H1 (cell line): ENCODE measurements at regions not wholly inside any gene's neighbourhood (a gene's known extent, or its start where the extent isn't known, plus 50 kb on each side); places are given as distances from the start of the nearest gene placed in this dataset.

Source experiments
- CTCF ChIA-PET: fragments of 300-600 bp; sonication (Branson Sonifier 250); formaldehyde crosslinking; loops from one replicate; lab custom pipeline; 2021; ENCODE audit not compliant: partially characterized antibody; lab: Charles Lee
- POLR2A ChIA-PET: fragments of 300-600 bp; sonication (Branson Sonifier 250); formaldehyde crosslinking; loops from one replicate; lab custom pipeline; 2021; ENCODE audit warnings: inconsistent platforms; ENCODE audit not compliant: partially characterized antibody; lab: Charles Lee
- DNase-seq, 2 experiments: peaks; one replicate each; pipeline versions ENCODE4 v3.0.0 to v3.0.0-alpha.2; 2010 to 2022; ENCODE audit warnings: low spot score in 2 of 2, low read depth in 1 of 2, mixed read lengths in 1 of 2
- FAIRE-seq: peaks from 2 replicates; lab custom pipeline; 2011; peaks lifted over from hg19 to GRCh38; lab: Jason Lieb, UNC
- H2AFZ ChIP-seq: 2 replicates; pipeline ENCODE4 v1.8.1; 2012; ENCODE audit warnings: low read length, inconsistent platforms
- H2AK5ac ChIP-seq: 2 replicates; pipeline ENCODE4 v1.6.1; 2013; ENCODE audit warnings: low read depth, low read length
- H2BK120ac ChIP-seq: replicated peaks from 2 replicates; pipeline ENCODE3; 2013; ENCODE audit warnings: low read depth, low read length, inconsistent platforms
- H2BK12ac ChIP-seq: 2 replicates; pipeline ENCODE4 v1.6.1; 2013; ENCODE audit warnings: low read depth, low read length
- H2BK15ac ChIP-seq: 2 replicates; pipeline ENCODE4 v1.6.1; 2013; ENCODE audit warnings: low read length
- H2BK20ac ChIP-seq: 2 replicates; pipeline ENCODE4 v1.6.1; 2013; ENCODE audit warnings: low read length
- H2BK5ac ChIP-seq: 2 replicates; pipeline ENCODE4 v1.6.1; 2013; ENCODE audit warnings: low read depth, low read length
- H3K14ac ChIP-seq: 2 replicates; pipeline ENCODE4 v1.6.1; 2013; ENCODE audit warnings: inconsistent platforms; ENCODE audit not compliant: insufficient read length
- H3K18ac ChIP-seq: 2 replicates; pipeline ENCODE4 v1.6.1; 2013; ENCODE audit warnings: low read length; ENCODE audit errors: extremely low read depth
- H3K23ac ChIP-seq: 2 replicates; pipeline ENCODE4 v1.6.1; 2013; ENCODE audit warnings: inconsistent platforms; ENCODE audit not compliant: insufficient read length
- H3K23me2 ChIP-seq: 2 replicates; pipeline ENCODE4 v1.6.1; 2013; ENCODE audit warnings: low read depth, low read length
- H3K27ac ChIP-seq: 2 replicates; pipeline ENCODE4 v1.6.1; 2011; ENCODE audit warnings: low read depth, low read length, inconsistent platforms
- H3K27me3 ChIP-seq, 4 experiments: replicated peaks in 1 of 4; 1 replicate in 1 of 4; 2 replicates in 3 of 4; pipeline versions ENCODE4 v1.6.1 to v1.8.1; 2011 to 2013; ENCODE audit warnings: low read length in 3 of 4, mild to moderate bottlenecking in 3 of 4, inconsistent platforms in 2 of 4, mixed read lengths in 2 of 4, moderate library complexity in 1 of 4; ENCODE audit not compliant: control insufficient read depth in 3 of 4, insufficient read depth in 3 of 4; ENCODE audit errors: extremely low read depth in 1 of 4
- H3K36me3 ChIP-seq, 4 experiments: 2 replicates each; pipeline versions ENCODE4 v1.6.1 to v1.8.1; 2011 to 2013; ENCODE audit warnings: mild to moderate bottlenecking in 4 of 4, low read length in 3 of 4, moderate library complexity in 2 of 4, control low read depth in 1 of 4, inconsistent platforms in 1 of 4; ENCODE audit not compliant: insufficient read depth in 4 of 4, control insufficient read depth in 2 of 4
- H3K4ac ChIP-seq: replicated peaks from 2 replicates; pipeline ENCODE3; 2013; ENCODE audit warnings: low read length, low read depth, mixed read lengths, inconsistent platforms; ENCODE audit not compliant: insufficient read length
- H3K4me1 ChIP-seq, 4 experiments: replicated peaks in 1 of 4; 1 replicate in 1 of 4; 2 replicates in 3 of 4; pipeline versions ENCODE4 v1.6.1 to v1.8.1; 2011 to 2013; ENCODE audit warnings: low read length in 3 of 4, inconsistent platforms in 2 of 4, mixed read lengths in 1 of 4; ENCODE audit not compliant: insufficient read depth in 4 of 4, control insufficient read depth in 3 of 4
- H3K4me2 ChIP-seq, 2 experiments: 2 replicates each; pipeline versions ENCODE4 v1.6.1 to v1.8.1; 2011 to 2013; ENCODE audit warnings: low read depth in 2 of 2, low read length in 2 of 2, control low read depth in 1 of 2, inconsistent platforms in 1 of 2, mild to moderate bottlenecking in 1 of 2; ENCODE audit not compliant: insufficient read depth in 1 of 2
- H3K4me3 ChIP-seq, 4 experiments: fragments of 200-600, 300-600 bp in 1 of 4; sonication (generic), shearing (Covaris generic), sonication (Bioruptor Twin) in 1 of 4; 2 replicates each; pipeline versions ENCODE4 v1.5.1 to v1.8.1; 2011 to 2016; ENCODE audit warnings: low read length in 4 of 4, low read depth in 3 of 4, control low read depth in 2 of 4, inconsistent platforms in 2 of 4, mild to moderate bottlenecking in 2 of 4, mixed read lengths in 1 of 4, moderate library complexity in 1 of 4; ENCODE audit not compliant: insufficient read depth in 2 of 4; ENCODE audit errors: extremely low read depth in 1 of 4
- H3K56ac ChIP-seq: replicated peaks from 2 replicates; pipeline ENCODE3; 2013; ENCODE audit warnings: low read depth, mild to moderate bottlenecking, mixed read lengths, low read length, inconsistent platforms; ENCODE audit not compliant: insufficient read length
- H3K79me1 ChIP-seq: 2 replicates; pipeline ENCODE4 v1.6.1; 2013; ENCODE audit warnings: low read depth, low read length, control low read depth
- H3K79me2 ChIP-seq, 2 experiments: 2 replicates each; pipeline versions ENCODE4 v1.6.1 to v1.8.1; 2012 to 2013; ENCODE audit warnings: low read length in 2 of 2, mild to moderate bottlenecking in 2 of 2, inconsistent platforms in 1 of 2; ENCODE audit not compliant: insufficient read depth in 2 of 2, control insufficient read depth in 1 of 2
- H3K9ac ChIP-seq, 4 experiments: replicated peaks in 1 of 4; 1 replicate in 1 of 4; 2 replicates in 3 of 4; pipeline versions ENCODE4 v1.6.1 to v1.8.1; 2011 to 2013; ENCODE audit warnings: low read depth in 3 of 4, low read length in 3 of 4, control low read depth in 2 of 4, mild to moderate bottlenecking in 2 of 4, moderate library complexity in 2 of 4, inconsistent platforms in 1 of 4; ENCODE audit errors: extremely low read depth in 1 of 4
- H3K9me3 ChIP-seq, 2 experiments: 2 replicates each; pipeline versions ENCODE4 v1.6.1 to v1.8.1; 2012 to 2013; ENCODE audit warnings: mild to moderate bottlenecking in 2 of 2, moderate library complexity in 2 of 2, control low read depth in 1 of 2, inconsistent platforms in 1 of 2, low read depth in 1 of 2, low read length in 1 of 2, mixed read lengths in 1 of 2; ENCODE audit not compliant: insufficient read depth in 2 of 2
- H4K20me1 ChIP-seq, 2 experiments: replicated peaks in 1 of 2; 2 replicates each; pipeline versions ENCODE3 to v1.8.1; 2011 to 2013; ENCODE audit warnings: inconsistent platforms in 2 of 2, low read length in 2 of 2, mild to moderate bottlenecking in 1 of 2; ENCODE audit not compliant: insufficient read depth in 2 of 2, control insufficient read depth in 1 of 2
- H4K5ac ChIP-seq: 2 replicates; pipeline ENCODE4 v1.6.1; 2013; ENCODE audit warnings: low read length, low read depth, mixed read lengths, inconsistent platforms; ENCODE audit not compliant: insufficient read length
- H4K8ac ChIP-seq: 2 replicates; pipeline ENCODE4 v1.8.0; 2013; ENCODE audit warnings: mild to moderate bottlenecking, moderate library complexity, low read length, inconsistent platforms; ENCODE audit not compliant: insufficient read depth; ENCODE audit errors: extremely low read depth
- H4K91ac ChIP-seq: replicated peaks from 2 replicates; pipeline ENCODE3; 2013; ENCODE audit warnings: low read length, mixed read lengths, inconsistent platforms; ENCODE audit not compliant: insufficient read length
- ATF2 ChIP-seq: IDR thresholded peaks from 2 replicates; pipeline ENCODE4 v1.6.1; 2012; ENCODE audit warnings: low read length, inconsistent platforms
- CREB1 ChIP-seq: IDR thresholded peaks from 2 replicates; pipeline ENCODE4 v1.6.1; 2012; ENCODE audit warnings: inconsistent platforms
- EP300 ChIP-seq, 2 experiments: IDR thresholded peaks; 1 replicate in 1 of 2; 2 replicates in 1 of 2; pipeline ENCODE4 v1.6.1; 2011 to 2012; ENCODE audit warnings: low read depth in 2 of 2, low read length in 2 of 2, mild to moderate bottlenecking in 2 of 2, borderline replicate concordance in 1 of 2, inconsistent platforms in 1 of 2, moderate library complexity in 1 of 2
- MAX ChIP-seq: IDR thresholded peaks from 2 replicates; pipeline ENCODE4 v1.6.1; 2012; ENCODE audit warnings: inconsistent platforms
- TCF12 ChIP-seq: IDR thresholded peaks from 2 replicates; pipeline ENCODE4 v1.6.1; 2011; ENCODE audit warnings: low read depth, mild to moderate bottlenecking, low read length

GRCh38 chr18:64707052-64707451, 558.2 kb upstream of the LINC00305 start:
- Histone ChIP-seq H4K20me1 (no peaks in the 10 kb centered on the region), H3K9ac (no peak overlapping the region), H3K23me2 (no peaks in the 10 kb centered on the region), H2BK20ac (no peak overlapping the region), H3K4me3 (no peak overlapping the region), H3K27ac (no peak overlapping the region), H3K4me2 (no peak overlapping the region), H4K91ac (no peak overlapping the region), H2BK120ac (no peak overlapping the region), H3K18ac (no peak overlapping the region), H4K5ac (no peak overlapping the region), H3K9me3 (no peaks in the 10 kb centered on the region), H3K27me3 (no peaks in the 10 kb centered on the region), H2BK15ac (no peak overlapping the region), H3K14ac (no peak overlapping the region), H3K56ac (no peak overlapping the region), H3K4ac (no peak overlapping the region), H2BK5ac (no peak overlapping the region), H2AK5ac (no peak overlapping the region), H3K79me2 (no peaks in the 10 kb centered on the region), H2BK12ac (no peak overlapping the region), H3K23ac (no peak overlapping the region), H3K4me1 (no peaks in the 10 kb centered on the region), H3K79me1 (no peaks in the 10 kb centered on the region), H3K36me3 (no peaks in the 10 kb centered on the region), H4K8ac (no peak overlapping the region), H2AFZ (no peak overlapping the region)
- CTCF ChIA-PET, result interaction anchor here (0.8 kb wide), 1 partner anchor 37 kb away, joined by 3 read pairs; no protein-coding TSS in a partner anchor
- TF ChIP-seq EP300 (IDR thresholded peaks at IDR 0.05; ENCODE audit: borderline replicate concordance in 1 of 2, low read depth in 2 of 2, low read length in 2 of 2) (no peak), TCF12 (no peak), MAX (no peak), ATF2 (no peak), CREB1 (no peak)
- no peak for FAIRE-seq
- POLR2A ChIA-PET, result no interaction called here
- no peak for DNase-seq
